Tibial nerve (tissue), 4 donors: ENCODE measurements at regions not wholly inside any gene's neighbourhood (a gene's known extent, or its start where the extent isn't known, plus 50 kb on each side); places are given as distances from the start of the nearest gene placed in this dataset.

Experiments used
- DNase-seq, 2 donors: peaks; one replicate each; pipeline ENCODE4 v3.0.0-alpha.2; 2019; ENCODE audit warnings: low spot score in 2 of 2
- H3K27ac ChIP-seq, 4 donors: fragments of 200-600 bp; sonication (generic) in 3 of 4; one replicate each; pipeline ENCODE4 v1.5.1; 2017 to 2019; ENCODE audit warnings: mild to moderate bottlenecking in 1 of 4
- H3K27me3 ChIP-seq, 2 donors: fragments of 200-600 bp; sonication (generic) in 1 of 2; one replicate each; pipeline versions ENCODE4 v1.5.1 to v1.6.0; 2017 to 2019
- H3K36me3 ChIP-seq, 3 donors: fragments of 200-600 bp; sonication (generic); one replicate each; pipeline ENCODE4 v1.5.1; 2018 to 2019
- H3K4me1 ChIP-seq, 4 donors: fragments of 200-600 bp; sonication (generic) in 3 of 4; one replicate each; pipeline ENCODE4 v1.5.1; 2017 to 2019
- H3K4me3 ChIP-seq, 4 donors: fragments of 200-600 bp; sonication (generic) in 3 of 4; one replicate each; pipeline ENCODE4 v1.5.1; 2017 to 2019; ENCODE audit warnings: mild to moderate bottlenecking in 1 of 4, moderate library complexity in 1 of 4
- H3K9me3 ChIP-seq, 4 donors: fragments of 200-600 bp; sonication (generic) in 3 of 4; one replicate each; pipeline ENCODE4 v1.5.1; 2017 to 2019
- EP300 ChIP-seq, 2 donors: sonication (generic); formaldehyde crosslinking; IDR thresholded peaks; one replicate each; pipeline ENCODE4 v1.6.1; 2017; ENCODE audit warnings: antibody characterized with exemption in 2 of 2, mild to moderate bottlenecking in 1 of 2
- POLR2A ChIP-seq, 2 donors: fragments of 450-650 bp; IDR thresholded peaks; one replicate each; pipeline ENCODE4 v1.6.1; 2017; ENCODE audit warnings: antibody characterized with exemption in 2 of 2, mild to moderate bottlenecking in 2 of 2, moderate library complexity in 2 of 2
- WGBS, 2 donors: methylation state at CpG; one replicate each; pipeline ENCODE4 v1.1.5; 2018; 5-methylcytosine and 5-hydroxymethylcytosine counted together
- TF ChIP-seq, protein P1 (sequence below), 5 experiments: fragments of 200-600 bp in 3 of 5; fragments of 450-650 bp in 2 of 5; sonication (generic) in 3 of 5; IDR thresholded peaks; one replicate each; pipeline ENCODE4 v1.5.1; 2016 to 2019; ENCODE audit warnings: antibody characterized with exemption in 5 of 5, mild to moderate bottlenecking in 3 of 5, moderate library complexity in 2 of 5

DNA sequence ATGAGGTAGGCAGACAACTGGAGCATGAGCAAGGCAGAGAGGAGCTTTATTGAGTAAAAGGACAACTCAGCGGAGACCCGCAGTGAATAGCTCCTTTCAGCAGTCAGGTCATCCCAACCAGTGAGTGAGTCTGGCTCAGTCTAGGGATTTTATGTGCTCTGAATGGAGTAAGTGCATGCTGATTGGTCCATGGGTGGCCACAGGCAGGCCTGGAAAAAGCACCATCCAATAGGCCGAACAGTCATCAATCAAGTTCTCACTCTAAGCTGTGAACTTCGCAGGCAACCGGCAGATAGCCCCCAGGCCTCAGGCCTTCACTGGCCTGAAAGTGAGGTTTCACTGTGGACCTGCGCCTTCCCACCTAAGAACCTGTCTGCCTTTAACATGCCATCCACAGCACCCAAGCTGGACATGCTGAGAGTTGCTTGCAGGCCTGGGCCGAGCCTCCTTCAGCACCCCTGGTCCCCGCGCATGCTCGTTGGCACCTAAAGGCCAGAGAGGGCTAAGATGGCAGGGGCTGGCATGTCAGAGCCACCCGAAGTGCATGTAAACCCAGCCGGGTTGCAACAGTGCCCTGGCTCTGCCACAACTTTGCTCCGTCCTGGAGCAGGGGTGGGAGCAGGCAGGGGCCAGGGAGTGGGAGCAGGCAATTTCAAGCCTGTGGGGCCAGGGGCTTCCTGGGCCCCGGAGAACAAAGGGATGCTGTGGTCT, 698.7 kb downstream of the SLITRK1 start:
- H3K27me3 ChIP-seq = no peaks in the 10 kb centered on the region
- no peaks in the 10 kb centered on the region for H3K36me3 ChIP-seq
- no peak overlapping the region for H3K27ac ChIP-seq
- peaks cover 0 to 9% (median 0%) of the 10 kb centered on the region in 4 donors for H3K9me3 ChIP-seq
- H3K4me3 ChIP-seq = no peak overlapping the region
- H3K4me1 ChIP-seq = no peaks in the 10 kb centered on the region
- whole genome bisulfite sequencing, 2 donors = 89 to 90% methylated on average over 9 to 12 of the region's 14 CpGs
- DNase-seq = no peak
- TF ChIP-seq POLR2A (IDR thresholded peaks at IDR 0.05) = no peak
- no peak for TF ChIP-seq EP300 (IDR thresholded peaks at IDR 0.05)
- TF ChIP-seq, protein P1, sequence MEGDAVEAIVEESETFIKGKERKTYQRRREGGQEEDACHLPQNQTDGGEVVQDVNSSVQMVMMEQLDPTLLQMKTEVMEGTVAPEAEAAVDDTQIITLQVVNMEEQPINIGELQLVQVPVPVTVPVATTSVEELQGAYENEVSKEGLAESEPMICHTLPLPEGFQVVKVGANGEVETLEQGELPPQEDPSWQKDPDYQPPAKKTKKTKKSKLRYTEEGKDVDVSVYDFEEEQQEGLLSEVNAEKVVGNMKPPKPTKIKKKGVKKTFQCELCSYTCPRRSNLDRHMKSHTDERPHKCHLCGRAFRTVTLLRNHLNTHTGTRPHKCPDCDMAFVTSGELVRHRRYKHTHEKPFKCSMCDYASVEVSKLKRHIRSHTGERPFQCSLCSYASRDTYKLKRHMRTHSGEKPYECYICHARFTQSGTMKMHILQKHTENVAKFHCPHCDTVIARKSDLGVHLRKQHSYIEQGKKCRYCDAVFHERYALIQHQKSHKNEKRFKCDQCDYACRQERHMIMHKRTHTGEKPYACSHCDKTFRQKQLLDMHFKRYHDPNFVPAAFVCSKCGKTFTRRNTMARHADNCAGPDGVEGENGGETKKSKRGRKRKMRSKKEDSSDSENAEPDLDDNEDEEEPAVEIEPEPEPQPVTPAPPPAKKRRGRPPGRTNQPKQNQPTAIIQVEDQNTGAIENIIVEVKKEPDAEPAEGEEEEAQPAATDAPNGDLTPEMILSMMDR (IDR thresholded peaks at IDR 0.05) = no peak

DNA sequence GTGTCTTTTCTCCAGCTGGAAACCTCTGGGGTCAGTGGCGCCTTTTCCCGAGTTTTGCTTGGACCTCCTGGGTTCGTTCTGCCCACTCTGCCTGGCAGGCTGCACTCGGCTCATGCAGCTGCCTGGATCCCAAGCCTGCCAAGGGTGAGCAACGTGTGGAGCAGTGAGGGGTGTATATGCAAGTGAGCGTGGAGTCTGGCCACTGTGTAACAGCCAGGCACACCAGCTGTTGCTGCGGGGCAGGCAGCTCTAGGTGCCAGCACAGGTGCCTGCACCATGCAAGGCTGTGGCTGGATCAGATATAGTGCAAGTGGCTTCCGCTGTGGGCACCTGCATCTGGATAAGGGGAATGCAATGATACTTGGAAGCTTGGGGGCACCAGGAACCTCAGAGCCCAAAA, 699.4 kb downstream of the SLITRK1 start:
- no peak overlapping the region for H3K27ac ChIP-seq
- H3K9me3 ChIP-seq = peaks cover 0 to 9% (median 0%) of the 10 kb centered on the region in 4 donors
- H3K27me3 ChIP-seq = no peaks in the 10 kb centered on the region
- WGBS, 2 donors = 80 to 88% methylated on average over 7 to 8 of the region's 8 CpGs
- no peak for DNase-seq
- H3K4me1 ChIP-seq = no peaks in the 10 kb centered on the region
- TF ChIP-seq, protein P1 (IDR thresholded peaks at IDR 0.05) = no peak
- TF ChIP-seq EP300 (IDR thresholded peaks at IDR 0.05) (no peak), POLR2A (IDR thresholded peaks at IDR 0.05) (no peak)
- no peaks in the 10 kb centered on the region for H3K36me3 ChIP-seq
- H3K4me3 ChIP-seq = no peak overlapping the region

DNA sequence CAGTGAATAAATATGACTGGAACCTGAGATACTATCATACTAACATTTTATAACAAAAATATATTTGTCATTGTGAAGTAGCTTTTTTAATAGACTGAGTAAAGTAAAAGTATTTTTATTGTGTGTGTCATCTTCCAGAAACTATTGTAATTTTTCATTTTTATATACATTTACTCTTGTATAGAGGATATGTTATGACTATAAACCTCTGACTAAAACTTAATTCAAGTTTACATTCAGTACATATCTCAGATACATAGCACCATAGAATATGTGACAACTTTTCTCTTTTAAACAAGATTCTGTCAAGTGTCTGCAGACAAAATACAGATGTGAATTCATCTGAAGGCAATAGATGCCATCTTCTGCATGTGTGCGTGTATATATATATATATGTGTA, 704.3 kb downstream of the SLITRK1 start:
- DNase-seq = no peak
- TF ChIP-seq, protein P1 (IDR thresholded peaks at IDR 0.05) = no peak
- TF ChIP-seq EP300 (IDR thresholded peaks at IDR 0.05) = no peak
- TF ChIP-seq POLR2A (IDR thresholded peaks at IDR 0.05) = no peak
- no peaks in the 10 kb centered on the region for H3K9me3 ChIP-seq
- H3K27me3 ChIP-seq = no peaks in the 10 kb centered on the region
- no peaks in the 10 kb centered on the region for H3K4me1 ChIP-seq
- H3K36me3 ChIP-seq = no peaks in the 10 kb centered on the region
- no peak overlapping the region for H3K4me3 ChIP-seq
- 32 to 86% methylated on average over 1 of the region's 1 CpG for WGBS, 2 donors
- H3K27ac ChIP-seq = no peak overlapping the region

DNA sequence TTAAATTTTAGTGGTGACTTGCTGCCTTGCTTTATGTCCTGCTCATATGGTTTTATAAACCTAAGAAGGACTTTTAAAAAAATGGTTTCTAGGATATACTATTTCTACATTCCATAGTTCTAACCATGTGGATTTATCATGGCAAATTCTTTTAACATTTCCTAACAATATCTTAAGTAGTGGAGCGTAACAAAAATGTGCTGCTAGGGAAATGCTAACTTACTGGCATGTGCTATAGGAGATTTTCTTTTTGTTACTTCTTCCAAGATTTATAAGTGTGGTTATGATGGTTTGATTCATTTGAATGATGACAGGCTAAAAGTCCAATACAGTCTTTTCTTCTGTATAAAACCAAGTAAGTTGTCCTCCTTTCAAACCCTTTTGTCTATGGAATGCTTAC, 713.7 kb downstream of the SLITRK1 start:
- Histone ChIP-seq H3K27me3 (no peaks in the 10 kb centered on the region), H3K27ac (no peak overlapping the region), H3K4me3 (no peak overlapping the region), H3K36me3 (no peaks in the 10 kb centered on the region), H3K4me1 (no peaks in the 10 kb centered on the region), H3K9me3 (no peaks in the 10 kb centered on the region)
- TF ChIP-seq POLR2A (IDR thresholded peaks at IDR 0.05) (no peak), EP300 (IDR thresholded peaks at IDR 0.05) (no peak)
- TF ChIP-seq, protein P1 (IDR thresholded peaks at IDR 0.05) = no peak
- WGBS, 2 donors = 85 to 97% methylated on average over 1 of the region's 1 CpG
- DNase-seq = no peak

DNA sequence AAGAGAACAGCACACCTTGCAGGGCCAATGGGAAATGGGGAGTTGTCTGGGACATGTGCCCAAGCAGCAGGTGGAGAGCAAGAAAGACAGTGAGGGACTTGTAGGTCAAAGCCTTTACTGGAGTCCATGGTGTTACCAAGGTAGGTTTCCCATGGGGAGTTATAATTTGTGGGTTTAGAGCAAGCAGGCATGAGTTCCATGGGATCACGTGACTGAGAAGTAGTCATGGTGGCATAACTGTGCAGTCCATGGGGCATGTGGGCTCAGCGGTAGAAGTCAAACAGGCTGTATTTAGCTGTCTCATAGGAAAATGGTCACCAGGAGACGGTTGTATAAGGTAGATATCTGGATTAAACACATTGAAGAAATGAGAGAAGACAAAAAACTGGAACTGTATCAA, 715.1 kb downstream of the SLITRK1 start:
- TF ChIP-seq, protein P1 (IDR thresholded peaks at IDR 0.05) = no peak
- TF ChIP-seq POLR2A (IDR thresholded peaks at IDR 0.05) (no peak), EP300 (IDR thresholded peaks at IDR 0.05) (no peak)
- no peak overlapping the region for H3K27ac ChIP-seq
- 88 to 89% methylated on average over 3 of the region's 3 CpGs for WGBS, 2 donors
- H3K4me3 ChIP-seq = no peak overlapping the region
- no peaks in the 10 kb centered on the region for H3K27me3 ChIP-seq
- H3K36me3 ChIP-seq = no peaks in the 10 kb centered on the region
- no peak for DNase-seq
- no peaks in the 10 kb centered on the region for H3K4me1 ChIP-seq
- H3K9me3 ChIP-seq = no peaks in the 10 kb centered on the region
